ENCODE measurements at regions not wholly inside any gene's neighbourhood (a gene's known extent, or its start where the extent isn't known, plus 50 kb on each side); places are given as distances from the start of the nearest gene placed in this dataset.

- H3K4me1 ChIP-seq = peaks cover 6% of the 10 kb centered on the region
- no peaks in the 10 kb centered on the region for H3K36me3 ChIP-seq (replicated peaks in 1 of 2; ENCODE audit: insufficient read depth in 1 of 2, low read depth in 2 of 2)
- no peak for ATAC-seq
- intact Hi-C loops (cut with DNase I) = no loop called here
- no peaks in the 10 kb centered on the region for H3K9me3 ChIP-seq
- no peak for TF ChIP-seq POLR2A (IDR thresholded peaks at IDR 0.05)
- H3K27ac ChIP-seq = no peak overlapping the region
- H3K4me3 ChIP-seq = no peak overlapping the region
- WGBS, 2 donors = 24 to 38% methylated on average over 6 of the region's 6 CpGs
- H3K27me3 ChIP-seq = no peaks in the 10 kb centered on the region
- no peak for DNase-seq
Observed at GRCh38 chr18:5746844-5747243, 148.5 kb downstream of the TMEM200C start.

DNA sequence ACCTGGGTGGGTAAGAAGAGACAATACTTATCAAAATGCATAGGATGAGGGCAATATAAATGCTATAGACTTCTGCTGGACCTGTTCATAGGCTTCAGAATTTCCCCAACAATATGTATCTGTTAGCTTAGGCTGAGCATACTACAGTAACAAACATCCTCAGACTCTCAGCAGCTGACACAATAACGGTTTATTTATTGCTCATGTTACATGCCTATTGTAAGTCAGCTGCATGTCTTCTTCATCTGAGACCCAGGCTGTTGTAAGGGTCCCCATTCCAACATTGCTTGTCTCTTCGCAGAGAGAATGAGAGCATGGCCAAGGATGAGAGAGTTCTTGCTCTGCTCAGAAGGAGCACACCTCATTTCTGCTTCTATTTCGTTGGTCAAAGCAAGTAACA, 150.7 kb downstream of the TMEM200C start:
- Histone ChIP-seq H3K36me3 (replicated peaks in 1 of 2; ENCODE audit: insufficient read depth in 1 of 2, low read depth in 2 of 2) (no peaks in the 10 kb centered on the region), H3K27me3 (no peaks in the 10 kb centered on the region), H3K9me3 (no peaks in the 10 kb centered on the region), H3K4me3 (no peak overlapping the region), H3K4me1 (peaks cover 6% of the 10 kb centered on the region), H3K27ac (no peak overlapping the region)
- intact Hi-C loops (cut with DNase I) = no loop called here
- ATAC-seq = no peak
- WGBS, 2 donors = 44 to 56% methylated on average over 3 of the region's 3 CpGs
- DNase-seq = no peak
- TF ChIP-seq POLR2A (IDR thresholded peaks at IDR 0.05) = no peak
- TF ChIP-seq, protein P1, sequence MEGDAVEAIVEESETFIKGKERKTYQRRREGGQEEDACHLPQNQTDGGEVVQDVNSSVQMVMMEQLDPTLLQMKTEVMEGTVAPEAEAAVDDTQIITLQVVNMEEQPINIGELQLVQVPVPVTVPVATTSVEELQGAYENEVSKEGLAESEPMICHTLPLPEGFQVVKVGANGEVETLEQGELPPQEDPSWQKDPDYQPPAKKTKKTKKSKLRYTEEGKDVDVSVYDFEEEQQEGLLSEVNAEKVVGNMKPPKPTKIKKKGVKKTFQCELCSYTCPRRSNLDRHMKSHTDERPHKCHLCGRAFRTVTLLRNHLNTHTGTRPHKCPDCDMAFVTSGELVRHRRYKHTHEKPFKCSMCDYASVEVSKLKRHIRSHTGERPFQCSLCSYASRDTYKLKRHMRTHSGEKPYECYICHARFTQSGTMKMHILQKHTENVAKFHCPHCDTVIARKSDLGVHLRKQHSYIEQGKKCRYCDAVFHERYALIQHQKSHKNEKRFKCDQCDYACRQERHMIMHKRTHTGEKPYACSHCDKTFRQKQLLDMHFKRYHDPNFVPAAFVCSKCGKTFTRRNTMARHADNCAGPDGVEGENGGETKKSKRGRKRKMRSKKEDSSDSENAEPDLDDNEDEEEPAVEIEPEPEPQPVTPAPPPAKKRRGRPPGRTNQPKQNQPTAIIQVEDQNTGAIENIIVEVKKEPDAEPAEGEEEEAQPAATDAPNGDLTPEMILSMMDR (IDR thresholded peaks at IDR 0.05) = no peak

GRCh38 chr18:5738526-5738925, 156.8 kb downstream of the TMEM200C start:
- no peaks in the 10 kb centered on the region for H3K36me3 ChIP-seq (replicated peaks in 1 of 2; ENCODE audit: insufficient read depth in 1 of 2, low read depth in 2 of 2)
- no peak for ATAC-seq
- intact Hi-C loops (cut with DNase I) = no loop called here
- H3K27ac ChIP-seq = no peak overlapping the region
- H3K4me1 ChIP-seq = no peaks in the 10 kb centered on the region
- peak in 1 of 4 donors; percentile 23 for DNase-seq
- TF ChIP-seq POLR2A (IDR thresholded peaks at IDR 0.05) = no peak
- TF ChIP-seq, protein P1 (IDR thresholded peaks at IDR 0.05) = no peak
- no peaks in the 10 kb centered on the region for H3K27me3 ChIP-seq
- no peaks in the 10 kb centered on the region for H3K9me3 ChIP-seq
- no peak overlapping the region for H3K4me3 ChIP-seq
- WGBS, 2 donors = 40 to 50% methylated on average over 4 of the region's 4 CpGs

DNA sequence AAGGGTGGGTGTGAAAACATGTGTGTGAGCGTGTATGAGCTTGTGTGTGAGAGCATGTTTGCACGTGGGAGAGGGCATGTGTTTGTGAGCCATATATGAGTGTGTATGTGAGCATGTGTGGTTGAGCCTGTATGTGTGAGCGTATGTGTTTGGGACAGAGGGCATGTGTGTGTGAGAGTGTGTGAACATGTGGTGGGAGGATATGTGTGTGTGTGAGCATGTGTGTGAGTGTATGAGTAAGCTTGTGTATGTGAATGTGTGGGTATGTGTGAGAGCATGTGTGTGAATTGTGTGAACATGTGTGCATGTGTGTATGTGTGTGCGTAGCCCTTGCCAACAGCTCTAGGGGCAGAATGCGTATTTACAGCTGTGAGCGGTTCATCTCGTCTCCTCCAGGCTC, 163.0 kb downstream of the TMEM200C start:
- Histone ChIP-seq H3K27me3 (no peaks in the 10 kb centered on the region), H3K4me3 (no peak overlapping the region), H3K9me3 (no peaks in the 10 kb centered on the region), H3K27ac (no peak overlapping the region), H3K36me3 (replicated peaks in 1 of 2; ENCODE audit: insufficient read depth in 1 of 2, low read depth in 2 of 2) (no peaks in the 10 kb centered on the region), H3K4me1 (no peaks in the 10 kb centered on the region)
- DNase-seq (no peak), ATAC-seq (no peak)
- 78 to 81% methylated on average over 7 of the region's 7 CpGs for WGBS, 2 donors
- intact Hi-C loops (cut with DNase I) = no loop called here
- TF ChIP-seq, protein P1 (IDR thresholded peaks at IDR 0.05) = no peak
- TF ChIP-seq POLR2A (IDR thresholded peaks at IDR 0.05) = no peak

GRCh38 chr18:5729983-5730699, 165.2 kb downstream of the TMEM200C start:
- no peak for TF ChIP-seq POLR2A (IDR thresholded peaks at IDR 0.05)
- TF ChIP-seq, protein P1 (IDR thresholded peaks at IDR 0.05) = no peak
- H3K4me1 ChIP-seq = no peaks in the 10 kb centered on the region
- H3K9me3 ChIP-seq = no peaks in the 10 kb centered on the region
- intact Hi-C loops (cut with DNase I) = no loop called here
- DNase-seq = peak in 1 of 4 donors; percentile 21
- WGBS, 2 donors = 53 to 56% methylated on average over 6 of the region's 6 CpGs
- no peaks in the 10 kb centered on the region for H3K27me3 ChIP-seq
- ATAC-seq = no peak
- H3K36me3 ChIP-seq (replicated peaks in 1 of 2; ENCODE audit: insufficient read depth in 1 of 2, low read depth in 2 of 2) = no peaks in the 10 kb centered on the region
- no peak overlapping the region for H3K27ac ChIP-seq
- H3K4me3 ChIP-seq = no peak overlapping the region

Measured in body of pancreas (tissue), 4 donors.